Astrocyte (in vitro differentiated cells and primary cell): ENCODE measurements at regions not wholly inside any gene's neighbourhood (a gene's known extent, or its start where the extent isn't known, plus 50 kb on each side); places are given as distances from the start of the nearest gene placed in this dataset.
"Not testable (repeated sequence)": the region's sequence is repeated elsewhere in the genome, so short reads cannot be mapped to it uniquely, and the experiment has no call there.

ENCODE experiments used
- EZH2 ChIP-seq: IDR thresholded peaks from 2 replicates; pipeline ENCODE4 v1.6.1; 2012; ENCODE audit warnings: mild to moderate bottlenecking, low read length, inconsistent platforms; ENCODE audit not compliant: insufficient read depth
- TF ChIP-seq, protein P1 (sequence below): IDR thresholded peaks from 2 replicates; pipeline ENCODE4 v1.5.1; 2011; ENCODE audit warnings: low read depth, mild to moderate bottlenecking, inconsistent platforms, low read length, moderate library complexity; ENCODE audit not compliant: insufficient read depth

DNA sequence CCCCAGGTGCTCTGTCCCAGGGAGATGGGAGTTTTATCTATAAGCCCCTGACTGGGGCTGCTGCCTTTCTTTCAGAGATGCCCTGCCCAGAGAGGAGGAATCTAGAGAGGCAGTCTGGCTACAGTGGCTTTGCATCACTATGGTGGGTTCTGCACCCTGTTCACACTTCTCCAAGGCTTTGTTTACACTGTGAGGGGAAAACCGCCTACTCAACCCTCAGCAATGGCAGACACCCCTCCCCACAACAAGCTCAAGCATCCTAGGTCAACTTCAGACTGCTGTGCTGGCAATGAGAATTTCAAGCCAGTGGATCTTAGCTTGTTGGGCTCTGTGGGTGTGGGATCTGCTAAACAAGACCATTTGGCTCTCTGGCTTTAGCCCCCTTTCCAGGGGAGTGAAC, 204.4 kb upstream of the THRB start:
- TF ChIP-seq, protein P1, sequence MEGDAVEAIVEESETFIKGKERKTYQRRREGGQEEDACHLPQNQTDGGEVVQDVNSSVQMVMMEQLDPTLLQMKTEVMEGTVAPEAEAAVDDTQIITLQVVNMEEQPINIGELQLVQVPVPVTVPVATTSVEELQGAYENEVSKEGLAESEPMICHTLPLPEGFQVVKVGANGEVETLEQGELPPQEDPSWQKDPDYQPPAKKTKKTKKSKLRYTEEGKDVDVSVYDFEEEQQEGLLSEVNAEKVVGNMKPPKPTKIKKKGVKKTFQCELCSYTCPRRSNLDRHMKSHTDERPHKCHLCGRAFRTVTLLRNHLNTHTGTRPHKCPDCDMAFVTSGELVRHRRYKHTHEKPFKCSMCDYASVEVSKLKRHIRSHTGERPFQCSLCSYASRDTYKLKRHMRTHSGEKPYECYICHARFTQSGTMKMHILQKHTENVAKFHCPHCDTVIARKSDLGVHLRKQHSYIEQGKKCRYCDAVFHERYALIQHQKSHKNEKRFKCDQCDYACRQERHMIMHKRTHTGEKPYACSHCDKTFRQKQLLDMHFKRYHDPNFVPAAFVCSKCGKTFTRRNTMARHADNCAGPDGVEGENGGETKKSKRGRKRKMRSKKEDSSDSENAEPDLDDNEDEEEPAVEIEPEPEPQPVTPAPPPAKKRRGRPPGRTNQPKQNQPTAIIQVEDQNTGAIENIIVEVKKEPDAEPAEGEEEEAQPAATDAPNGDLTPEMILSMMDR: not testable (repeated sequence)
- not testable (repeated sequence) for TF ChIP-seq EZH2
